PC-3 (cell line): ENCODE measurements at regions not wholly inside any gene's neighbourhood (a gene's known extent, or its start where the extent isn't known, plus 50 kb on each side); places are given as distances from the start of the nearest gene placed in this dataset.

Experiments
- ATAC-seq: fragments of 200-7000 bp; cut with Tn5 transposase; 2 replicates; pipeline ENCODE4 v1.9.1; 2020; ENCODE audit warnings: mild to moderate bottlenecking, moderate library complexity
- BruUV-seq: library from RNA; stranded (reverse); fragments of 400-500 nt; replicated peaks from 2 replicates; lab custom pipeline; 2021; lab: Mats Ljungman, UMichigan
- CTCF ChIA-PET: fragments of 300-600 bp; sonication (Branson Sonifier 250); formaldehyde crosslinking; loops from one replicate; lab custom pipeline; 2022; ENCODE audit warnings: antibody characterized with exemption; lab: Charles Lee
- POLR2A ChIA-PET: fragments of 300-600 bp; sonication (Branson Sonifier 250); formaldehyde crosslinking; loops from one replicate; lab custom pipeline; 2022; ENCODE audit warnings: antibody characterized with exemption; ENCODE audit not compliant: unreplicated experiment; lab: Charles Lee
- DNase-seq: peaks from one replicate; pipeline ENCODE4 v3.0.0-alpha.2; 2015
- H2AFZ ChIP-seq: fragments of 300-600 bp; sonication (generic); 2 replicates; pipeline ENCODE4 v1.6.0; 2016; ENCODE audit warnings: antibody characterized with exemption, low read length
- H3F3A ChIP-seq: fragments of 300-600 bp; sonication (generic); one replicate; pipeline ENCODE4 v1.6.0; 2017; ENCODE audit warnings: antibody characterized with exemption, low read length, control low read depth, mild to moderate bottlenecking; ENCODE audit not compliant: unreplicated experiment
- H3K27ac ChIP-seq: fragments of 300-600 bp; sonication (generic); 2 replicates; pipeline ENCODE4 v1.5.1; 2016; ENCODE audit warnings: mild to moderate bottlenecking, low read length
- H3K27me3 ChIP-seq: fragments of 300-600 bp; sonication (generic); 2 replicates; pipeline ENCODE4 v1.6.1; 2016; ENCODE audit warnings: low read length, mixed read lengths
- H3K36me3 ChIP-seq: fragments of 300-600 bp; sonication (generic); 2 replicates; pipeline ENCODE4 v1.6.1; 2016; ENCODE audit warnings: low read depth, mixed run types, low read length, mixed read lengths
- H3K4me1 ChIP-seq: fragments of 300-600 bp; sonication (generic); 2 replicates; pipeline ENCODE4 v1.5.1; 2016; ENCODE audit warnings: low read length; ENCODE audit not compliant: insufficient read depth
- H3K4me2 ChIP-seq: fragments of 300-600 bp; sonication (generic); 2 replicates; pipeline ENCODE4 v1.6.0; 2016; ENCODE audit warnings: low read length
- H3K4me3 ChIP-seq: fragments of 300-600 bp; sonication (generic); 2 replicates; pipeline ENCODE4 v1.5.1; 2016; ENCODE audit warnings: mild to moderate bottlenecking, low read length, mixed read lengths
- H3K79me2 ChIP-seq: fragments of 300-600 bp; sonication (generic); 2 replicates; pipeline ENCODE4 v1.6.1; 2017; ENCODE audit warnings: low read length, mixed read lengths
- H3K9ac ChIP-seq: fragments of 300-600 bp; sonication (generic); 2 replicates; pipeline ENCODE4 v1.6.0; 2016; ENCODE audit warnings: mild to moderate bottlenecking, low read length
- H3K9me2 ChIP-seq: fragments of 300-600 bp; sonication (generic); replicated peaks from 2 replicates; pipeline ENCODE4 v1.6.1; 2016; ENCODE audit warnings: mixed run types, low read length, mixed read lengths
- H3K9me3 ChIP-seq: fragments of 300-600 bp; sonication (generic); 2 replicates; pipeline ENCODE4 v1.6.1; 2016; ENCODE audit warnings: low read length, mixed read lengths
- H4K20me1 ChIP-seq: fragments of 300-600 bp; sonication (generic); 2 replicates; pipeline ENCODE4 v1.6.1; 2016; ENCODE audit warnings: low read length, mixed read lengths
- CTCF ChIP-seq: fragments of 300-600 bp; sonication (generic); conservative IDR thresholded peaks from 2 replicates; pipeline ENCODE4 v1.5.1; 2017; ENCODE audit warnings: antibody characterized with exemption, low read depth, mild to moderate bottlenecking, low read length
- EZH2 ChIP-seq: fragments of 300-600 bp; sonication (generic); IDR thresholded peaks from one replicate; pipeline ENCODE4 v1.6.1; 2017; ENCODE audit warnings: antibody characterized with exemption, mild to moderate bottlenecking, low read length; ENCODE audit not compliant: unreplicated experiment
- EZH2phosphoT487 ChIP-seq: fragments of 300-600 bp; sonication (generic); IDR thresholded peaks from 2 replicates; pipeline ENCODE4 v1.6.1; 2018; ENCODE audit warnings: mild to moderate bottlenecking, antibody characterized with exemption, low read length, borderline replicate concordance
- intact Hi-C: fragments of 100-400 bp; cut with micrococcal nuclease; formaldehyde crosslinking; loops from 2 replicates; pipeline ENCODE4 v1.9.0; 2023

GRCh38 chr13:33526718-33527117, 241.2 kb upstream of the STARD13 start:
- Histone ChIP-seq H3K27ac (no peak overlapping the region), H3K27me3 (no peaks in the 10 kb centered on the region), H3K9me2 (no peaks in the 10 kb centered on the region), H4K20me1 (no peaks in the 10 kb centered on the region), H2AFZ (no peak overlapping the region), H3F3A (no peaks in the 10 kb centered on the region), H3K79me2 (no peaks in the 10 kb centered on the region), H3K4me3 (no peak overlapping the region), H3K9ac (no peak overlapping the region), H3K9me3 (no peaks in the 10 kb centered on the region), H3K4me2 (no peak overlapping the region), H3K36me3 (no peaks in the 10 kb centered on the region), H3K4me1 (peaks cover 21% of the 10 kb centered on the region)
- BruUV-seq, result no TSS peak
- DNase-seq (no peak), ATAC-seq (no peak)
- TF ChIP-seq EZH2, result no peak
- TF ChIP-seq EZH2phosphoT487, result no peak
- TF ChIP-seq CTCF, result no peak
- intact Hi-C loops, result no loop called here
- CTCF ChIA-PET, result no interaction called here
- POLR2A ChIA-PET, result no interaction called here

GRCh38 chr13:33528896-33529295, 243.3 kb upstream of the STARD13 start:
- Histone ChIP-seq H4K20me1 (no peaks in the 10 kb centered on the region), H3K27me3 (no peaks in the 10 kb centered on the region), H3K9me3 (no peaks in the 10 kb centered on the region), H3K9me2 (no peaks in the 10 kb centered on the region), H3K4me2 (no peak overlapping the region), H3F3A (no peaks in the 10 kb centered on the region), H3K9ac (no peak overlapping the region), H3K36me3 (no peaks in the 10 kb centered on the region), H2AFZ (no peak overlapping the region), H3K27ac (no peak overlapping the region), H3K4me3 (no peak overlapping the region), H3K4me1 (peaks cover 17% of the 10 kb centered on the region), H3K79me2 (no peaks in the 10 kb centered on the region)
- no TSS peak for BruUV-seq
- ChIA-PET POLR2A (no interaction called here), CTCF (no interaction called here)
- TF ChIP-seq EZH2phosphoT487 (no peak), CTCF (no peak), EZH2 (no peak)
- DNase-seq, result no peak
- intact Hi-C loops, result no loop called here
- no peak for ATAC-seq

GRCh38 chr13:33531484-33531883, 245.9 kb upstream of the STARD13 start:
- intact Hi-C loops, result no loop called here
- no TSS peak for BruUV-seq
- POLR2A ChIA-PET, result no interaction called here

More at GRCh38 chr13:33531484-33531883, 245.9 kb upstream of the STARD13 start:
- no peak overlapping the region for H3K9ac ChIP-seq
- no peaks in the 10 kb centered on the region for H3K9me3 ChIP-seq
- no peaks in the 10 kb centered on the region for H3K36me3 ChIP-seq
- no peaks in the 10 kb centered on the region for H3F3A ChIP-seq
- no peak overlapping the region for H3K27ac ChIP-seq
- ATAC-seq, result no peak
- no peaks in the 10 kb centered on the region for H4K20me1 ChIP-seq
- H2AFZ ChIP-seq, result no peak overlapping the region
- H3K4me3 ChIP-seq, result no peak overlapping the region
- no peaks in the 10 kb centered on the region for H3K9me2 ChIP-seq
- TF ChIP-seq EZH2, result no peak
- TF ChIP-seq EZH2phosphoT487, result no peak
- no peak for TF ChIP-seq CTCF
- H3K4me1 ChIP-seq, result peaks cover 8% of the 10 kb centered on the region
- CTCF ChIA-PET, result no interaction called here
- H3K79me2 ChIP-seq, result no peaks in the 10 kb centered on the region
- no peak overlapping the region for H3K4me2 ChIP-seq
- no peak for DNase-seq
- no peaks in the 10 kb centered on the region for H3K27me3 ChIP-seq
